Activated CD4-positive, alpha-beta T cell treated with anti-CD3 and anti-CD28 coated beads for 24 hours (primary cell): ENCODE measurements at regions not wholly inside any gene's neighbourhood (a gene's known extent, or its start where the extent isn't known, plus 50 kb on each side); places are given as distances from the start of the nearest gene placed in this dataset.

Source experiments
- DNase-seq, 2 donors: peaks; one replicate each; pipeline ENCODE4 v3.0.0-alpha.2; 2020; ENCODE audit warnings: low read depth in 2 of 2

DNA sequence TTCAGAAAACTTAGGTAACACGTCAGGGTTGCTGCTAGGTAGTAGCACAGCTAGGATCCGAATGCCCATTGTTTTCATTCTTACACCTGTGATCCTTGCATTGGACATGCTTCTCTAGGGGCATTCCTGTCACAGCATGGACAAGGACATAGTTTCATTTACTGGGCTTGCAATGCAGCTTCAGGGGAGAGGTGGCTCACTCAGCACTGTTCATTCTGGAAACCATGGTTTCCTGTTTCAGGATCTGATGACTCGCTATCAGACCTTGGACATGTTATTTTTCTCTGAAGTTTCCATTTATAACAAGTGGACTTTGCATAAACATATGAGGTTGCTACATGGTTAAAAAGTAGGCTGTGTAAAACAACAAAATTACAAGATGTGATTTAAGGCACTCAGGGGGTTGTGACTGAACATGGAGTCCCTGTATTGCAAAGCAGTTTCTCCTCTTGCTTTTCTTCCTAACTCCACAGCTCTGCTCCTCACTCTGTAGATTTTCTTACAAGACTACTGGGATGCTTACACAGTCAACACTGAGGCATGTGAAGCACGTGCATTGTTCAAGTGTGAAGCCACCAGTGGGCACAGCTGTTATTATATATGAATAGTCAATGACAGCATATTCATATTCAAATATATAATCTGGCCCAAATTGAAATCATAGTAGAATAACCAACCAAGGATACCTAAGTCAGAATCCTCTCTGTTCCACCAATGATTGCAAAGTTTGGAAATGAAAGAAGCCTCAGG, 66.1 kb upstream of the STK32A start:
- DNase-seq, result no peak

GRCh38 chr5:147169399-147169798, 65.4 kb upstream of the STK32A start:
- no peak for DNase-seq

DNA sequence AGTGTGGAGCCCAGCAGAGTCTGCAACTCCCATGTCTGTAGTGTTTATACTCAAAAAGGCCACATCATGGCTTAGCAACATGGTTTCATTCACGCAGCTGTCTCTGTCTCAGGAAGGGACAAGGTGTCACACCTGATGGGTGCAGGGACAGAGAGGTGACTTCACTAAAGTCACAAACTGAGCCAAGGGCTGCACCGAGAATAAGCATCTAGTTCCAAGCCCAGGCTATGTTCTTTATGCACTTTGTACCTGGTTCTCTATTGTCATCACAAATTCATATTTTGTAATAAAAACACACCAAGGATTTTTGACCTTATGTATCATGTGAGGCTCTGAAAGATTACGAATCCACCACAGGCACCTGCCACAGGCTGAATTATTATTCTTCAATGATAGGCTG, 64.9 kb upstream of the STK32A start:
- no peak for DNase-seq

GRCh38 chr5:147170603-147171002, 64.2 kb upstream of the STK32A start:
- no peak for DNase-seq

GRCh38 chr5:147174671-147175265, 60.1 kb upstream of the STK32A start:
- no peak for DNase-seq

DNA sequence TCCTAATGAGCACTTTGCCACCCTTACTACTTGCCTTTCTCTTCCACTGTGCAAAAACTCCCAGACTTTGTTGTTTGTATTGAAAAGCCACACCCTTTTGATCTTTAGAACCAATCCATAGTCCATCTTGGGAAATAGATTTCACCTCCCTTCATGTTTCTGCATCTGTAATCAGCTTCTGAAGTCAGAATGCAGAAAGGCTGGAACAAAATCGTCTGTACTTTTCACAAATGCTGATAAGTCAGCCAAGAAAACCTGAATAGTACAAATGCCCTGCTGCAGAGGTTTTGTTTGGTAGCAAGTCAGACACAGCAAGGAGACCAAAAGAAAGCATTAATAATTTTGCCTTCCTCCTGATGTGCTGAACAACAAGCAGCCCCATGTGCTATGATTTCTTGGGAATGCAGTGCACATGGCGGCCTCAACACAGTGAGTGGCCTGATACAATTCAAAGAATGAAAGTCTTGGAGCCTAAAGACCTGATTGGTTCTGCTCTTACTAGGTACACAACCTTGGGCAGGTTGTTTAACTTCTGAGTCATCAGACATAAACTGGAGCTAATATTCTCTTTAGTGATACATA, 59.2 kb upstream of the STK32A start:
- no peak for DNase-seq

- DNase-seq, result no peak
Measured at GRCh38 chr5:147176422-147176821, 58.4 kb upstream of the STK32A start.

- DNase-seq, result no peak
Measured at GRCh38 chr5:147177125-147177840, 57.5 kb upstream of the STK32A start.

GRCh38 chr5:147179562-147180147, 55.2 kb upstream of the STK32A start:
- DNase-seq, result no peak

GRCh38 chr5:147180751-147181150, 54.1 kb upstream of the STK32A start:
- no peak for DNase-seq
